Transverse colon (tissue), 4 donors: ENCODE measurements at regions not wholly inside any gene's neighbourhood (a gene's known extent, or its start where the extent isn't known, plus 50 kb on each side); places are given as distances from the start of the nearest gene placed in this dataset.

Experiments
- DNase-seq: peaks from one replicate; pipeline ENCODE4 v3.0.0-alpha.2; 2019
- H3K27ac ChIP-seq, 4 donors: fragments of 200-600 bp; sonication (generic); 2 replicates each; pipeline ENCODE4 v1.5.1; 2016 to 2018; ENCODE audit warnings: inconsistent platforms in 4 of 4
- H3K27me3 ChIP-seq: fragments of 200-600 bp; sonication (generic); 2 replicates; pipeline ENCODE4 v1.5.1; 2017; ENCODE audit warnings: inconsistent platforms
- H3K36me3 ChIP-seq, 4 donors: fragments of 200-600 bp; sonication (generic); 2 replicates each; pipeline ENCODE4 v1.5.1; 2017 to 2019; ENCODE audit warnings: inconsistent platforms in 4 of 4
- H3K4me1 ChIP-seq, 4 donors: fragments of 200-600 bp; sonication (generic); 2 replicates each; pipeline ENCODE4 v1.5.1; 2017 to 2020; ENCODE audit warnings: inconsistent platforms in 4 of 4
- H3K4me3 ChIP-seq, 4 donors: fragments of 200-600 bp; sonication (generic); 1 replicate in 1 of 4; 2 replicates in 3 of 4; pipeline versions ENCODE4 v1.5.1 to v1.6.1; 2017 to 2019; ENCODE audit warnings: inconsistent platforms in 4 of 4
- H3K9me3 ChIP-seq, 2 donors: fragments of 200-600 bp; sonication (generic); 2 replicates each; pipeline ENCODE4 v1.5.1; 2017 to 2019; ENCODE audit warnings: inconsistent platforms in 2 of 2
- EP300 ChIP-seq: sonication (generic); formaldehyde crosslinking; IDR thresholded peaks from one replicate; pipeline ENCODE4 v1.6.1; 2017; ENCODE audit warnings: antibody characterized with exemption, low read depth
- POLR2A ChIP-seq: fragments of 450-650 bp; IDR thresholded peaks from one replicate; pipeline ENCODE4 v1.6.1; 2016; ENCODE audit warnings: antibody characterized with exemption, mild to moderate bottlenecking, moderate library complexity
- POLR2AphosphoS5 ChIP-seq, 3 donors: sonication (generic); formaldehyde crosslinking; IDR thresholded peaks; one replicate each; pipeline ENCODE4 v1.6.1; 2016; ENCODE audit warnings: antibody characterized with exemption in 3 of 3
- WGBS, 2 donors: methylation state at CpG; one replicate each; pipeline ENCODE4 v1.1.5; 2018; ENCODE audit warnings: low coverage in 1 of 2; 5-methylcytosine and 5-hydroxymethylcytosine counted together
- in situ Hi-C, 4 donors: fragments of 200-750 bp; cut with MboI; loops; one replicate each; pipeline versions ENCODE4 v1.15.0 to v1.15.1; 2017; ENCODE audit warnings: low sequenced_read_pairs in 3 of 4, low pct_ligation_motif_present in 1 of 4, low pct_unique_long_range_greater_than_20kb in 1 of 4
- intact Hi-C: fragments of 100-400 bp; cut with DNase I; formaldehyde crosslinking; loops from one replicate; pipeline ENCODE4 v1.15.1; 2023; ENCODE audit warnings: low total_unique reads
- TF ChIP-seq, protein P1 (sequence below), 5 experiments: fragments of 200-600 bp in 3 of 5; fragments of 450-650 bp in 2 of 5; sonication (generic) in 3 of 5; IDR thresholded peaks; 1 replicate in 2 of 5; 2 replicates in 3 of 5; pipeline ENCODE4 v1.5.1; 2016 to 2017; ENCODE audit warnings: antibody characterized with exemption in 5 of 5, inconsistent platforms in 3 of 5, mild to moderate bottlenecking in 2 of 5, moderate library complexity in 1 of 5

DNA sequence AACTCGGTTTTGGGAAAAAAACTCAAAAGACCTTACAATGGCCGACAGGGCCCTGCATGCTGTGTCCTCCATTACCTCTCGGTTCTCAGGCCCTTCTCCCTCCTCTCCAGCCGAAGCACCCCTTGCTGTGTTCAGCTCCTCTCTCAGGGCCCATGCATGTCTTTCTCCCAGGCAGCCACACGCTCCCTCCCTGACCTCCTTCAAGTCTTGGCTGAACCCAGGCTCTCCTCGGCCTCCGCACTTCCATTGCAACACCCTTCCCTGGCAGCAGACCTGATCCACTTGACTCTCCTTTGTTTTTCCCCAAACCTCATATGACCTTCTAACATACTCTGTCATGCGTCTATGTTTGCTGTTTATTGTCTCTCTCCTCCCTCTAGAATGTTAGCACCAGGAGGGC, 114.0 kb downstream of the CYP26B1 start:
- no peak for DNase-seq
- no peaks in the 10 kb centered on the region for H3K27me3 ChIP-seq
- no peak overlapping the region for H3K4me3 ChIP-seq
- WGBS, 2 donors = 75% methylated on average over 5 to 8 of the region's 8 CpGs
- H3K9me3 ChIP-seq = no peaks in the 10 kb centered on the region
- H3K4me1 ChIP-seq = no peaks in the 10 kb centered on the region
- TF ChIP-seq POLR2AphosphoS5 (IDR thresholded peaks at IDR 0.05) = no peak
- TF ChIP-seq EP300 = no peak
- no peak for TF ChIP-seq POLR2A
- in situ Hi-C loops (no loop called here), intact Hi-C loops (loop anchor here (5.0 kb wide), 1 partner anchor 1516 kb away; no protein-coding TSS in a partner anchor)
- H3K36me3 ChIP-seq = no peaks in the 10 kb centered on the region
- no peak overlapping the region for H3K27ac ChIP-seq

DNA sequence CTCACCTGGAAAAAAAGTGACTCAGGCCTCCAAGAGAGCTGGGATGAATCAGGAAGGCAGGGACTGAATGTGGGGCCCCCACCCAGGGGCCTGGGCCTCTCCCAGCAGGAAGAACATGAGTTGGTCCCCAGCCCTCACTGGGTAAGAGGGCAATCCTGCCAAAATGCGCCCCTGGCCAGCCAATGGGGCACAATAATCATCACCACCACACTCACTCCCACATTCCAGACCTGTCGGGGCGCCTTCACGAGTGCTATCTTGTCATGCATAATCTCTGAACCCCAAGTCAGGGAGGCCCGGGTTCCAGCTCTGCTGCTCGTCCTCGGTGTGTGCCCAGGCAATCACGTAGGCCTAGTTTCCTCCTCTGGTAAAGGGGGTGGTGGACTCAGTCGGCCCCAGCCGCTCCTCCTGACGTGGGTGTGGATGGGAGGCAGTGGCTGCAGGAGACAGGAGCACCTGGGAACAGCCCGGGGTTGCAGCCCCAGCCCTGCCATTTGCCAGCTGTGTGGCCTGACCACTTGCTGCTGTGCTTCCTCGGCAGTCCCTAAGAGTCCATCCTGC, 115.1 kb downstream of the CYP26B1 start:
- no peaks in the 10 kb centered on the region for H3K36me3 ChIP-seq
- intact Hi-C loops = loop anchor here (5.0 kb wide), 1 partner anchor 1515 kb away; no protein-coding TSS in a partner anchor
- H3K27ac ChIP-seq = no peak overlapping the region
- no peaks in the 10 kb centered on the region for H3K9me3 ChIP-seq
- in situ Hi-C loops = no loop called here
- H3K4me1 ChIP-seq = no peaks in the 10 kb centered on the region
- no peak for DNase-seq
- no peaks in the 10 kb centered on the region for H3K27me3 ChIP-seq
- no peak overlapping the region for H3K4me3 ChIP-seq
- 86% methylated on average over 13 of the region's 13 CpGs; no CpG with 5 or more reads in 1 of the 2 donors for WGBS, 2 donors
- TF ChIP-seq POLR2AphosphoS5 (IDR thresholded peaks at IDR 0.05) (no peak), POLR2A (no peak), EP300 (no peak)
- TF ChIP-seq, protein P1, sequence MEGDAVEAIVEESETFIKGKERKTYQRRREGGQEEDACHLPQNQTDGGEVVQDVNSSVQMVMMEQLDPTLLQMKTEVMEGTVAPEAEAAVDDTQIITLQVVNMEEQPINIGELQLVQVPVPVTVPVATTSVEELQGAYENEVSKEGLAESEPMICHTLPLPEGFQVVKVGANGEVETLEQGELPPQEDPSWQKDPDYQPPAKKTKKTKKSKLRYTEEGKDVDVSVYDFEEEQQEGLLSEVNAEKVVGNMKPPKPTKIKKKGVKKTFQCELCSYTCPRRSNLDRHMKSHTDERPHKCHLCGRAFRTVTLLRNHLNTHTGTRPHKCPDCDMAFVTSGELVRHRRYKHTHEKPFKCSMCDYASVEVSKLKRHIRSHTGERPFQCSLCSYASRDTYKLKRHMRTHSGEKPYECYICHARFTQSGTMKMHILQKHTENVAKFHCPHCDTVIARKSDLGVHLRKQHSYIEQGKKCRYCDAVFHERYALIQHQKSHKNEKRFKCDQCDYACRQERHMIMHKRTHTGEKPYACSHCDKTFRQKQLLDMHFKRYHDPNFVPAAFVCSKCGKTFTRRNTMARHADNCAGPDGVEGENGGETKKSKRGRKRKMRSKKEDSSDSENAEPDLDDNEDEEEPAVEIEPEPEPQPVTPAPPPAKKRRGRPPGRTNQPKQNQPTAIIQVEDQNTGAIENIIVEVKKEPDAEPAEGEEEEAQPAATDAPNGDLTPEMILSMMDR (IDR thresholded peaks at IDR 0.05) = no peak

DNA sequence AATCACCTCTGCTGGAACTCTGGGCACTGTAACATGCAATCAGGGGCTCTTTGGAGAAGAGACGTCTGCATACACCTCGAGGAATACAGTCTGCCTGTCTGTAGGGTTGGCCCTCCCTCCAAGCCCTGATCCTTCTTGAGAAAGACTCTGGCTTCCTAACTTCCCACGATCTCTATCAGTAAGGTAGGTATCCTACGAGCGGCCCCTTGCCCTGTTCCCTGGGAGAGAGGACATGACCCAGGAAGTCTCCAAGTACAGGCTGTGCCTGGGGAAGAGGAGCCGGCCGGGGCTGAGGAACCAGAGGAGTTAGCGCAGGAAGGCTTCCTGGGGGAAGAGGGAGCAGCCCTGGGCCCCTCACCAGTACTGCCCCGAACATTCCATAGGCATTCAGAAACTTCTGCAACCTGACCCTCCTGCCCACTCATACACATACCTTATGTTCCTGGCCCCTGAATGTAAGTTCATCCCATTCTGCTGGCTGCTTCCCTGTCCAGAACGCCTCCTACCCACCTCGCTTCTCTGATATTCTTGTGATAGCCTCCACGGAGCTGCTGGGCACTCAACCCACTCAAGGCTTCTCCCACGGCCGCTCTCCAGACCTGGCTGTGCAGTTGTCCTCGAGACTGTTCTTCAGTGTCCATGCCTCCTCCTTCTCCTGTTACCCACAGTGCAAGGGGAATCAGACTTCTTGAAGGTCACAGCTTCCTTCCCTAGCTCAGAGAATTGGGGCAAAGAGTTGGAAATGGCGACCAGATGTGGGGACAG, 116.1 kb downstream of the CYP26B1 start:
- Histone ChIP-seq H3K36me3 (no peaks in the 10 kb centered on the region), H3K9me3 (no peaks in the 10 kb centered on the region), H3K4me3 (no peak overlapping the region), H3K27me3 (no peaks in the 10 kb centered on the region), H3K4me1 (no peaks in the 10 kb centered on the region), H3K27ac (no peak overlapping the region)
- no peak for TF ChIP-seq EP300
- no peak for DNase-seq
- intact Hi-C loops = loop anchor here (5.0 kb wide), 1 partner anchor 1514 kb away; no protein-coding TSS in a partner anchor
- in situ Hi-C loops = no loop called here
- WGBS, 2 donors = 75 to 81% methylated on average over 3 to 16 of the region's 16 CpGs

DNA sequence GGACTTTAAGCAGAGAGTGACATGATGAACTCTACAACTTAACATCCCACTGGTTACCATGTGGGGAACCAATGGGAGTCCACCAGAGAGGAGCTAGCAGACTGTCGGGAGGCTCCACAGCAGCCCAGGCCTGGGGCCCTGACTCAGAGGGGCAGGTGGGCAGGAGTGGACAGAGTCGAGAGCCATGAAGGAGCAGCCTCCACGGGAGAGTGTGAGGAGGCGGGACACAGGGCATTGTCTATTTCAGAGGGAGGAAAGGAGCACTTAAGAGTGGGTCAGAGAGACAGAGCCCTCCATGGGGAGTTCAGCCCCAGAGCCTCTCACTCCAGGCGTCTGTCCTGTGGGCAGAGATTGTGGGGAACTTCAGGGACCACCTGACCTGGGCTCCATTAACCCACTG, 118.7 kb downstream of the CYP26B1 start:
- intact Hi-C loops (no loop called here), in situ Hi-C loops (no loop called here)
- Histone ChIP-seq H3K36me3 (no peaks in the 10 kb centered on the region), H3K27ac (no peak overlapping the region), H3K9me3 (no peaks in the 10 kb centered on the region), H3K27me3 (no peaks in the 10 kb centered on the region), H3K4me1 (no peaks in the 10 kb centered on the region), H3K4me3 (no peak overlapping the region)
- DNase-seq = no peak
- WGBS, 2 donors = 50 to 71% methylated on average over 2 to 5 of the region's 5 CpGs
- TF ChIP-seq POLR2AphosphoS5 (IDR thresholded peaks at IDR 0.05) (no peak), EP300 (no peak), POLR2A (no peak)
- TF ChIP-seq, protein P1 (IDR thresholded peaks at IDR 0.05) = no peak

DNA sequence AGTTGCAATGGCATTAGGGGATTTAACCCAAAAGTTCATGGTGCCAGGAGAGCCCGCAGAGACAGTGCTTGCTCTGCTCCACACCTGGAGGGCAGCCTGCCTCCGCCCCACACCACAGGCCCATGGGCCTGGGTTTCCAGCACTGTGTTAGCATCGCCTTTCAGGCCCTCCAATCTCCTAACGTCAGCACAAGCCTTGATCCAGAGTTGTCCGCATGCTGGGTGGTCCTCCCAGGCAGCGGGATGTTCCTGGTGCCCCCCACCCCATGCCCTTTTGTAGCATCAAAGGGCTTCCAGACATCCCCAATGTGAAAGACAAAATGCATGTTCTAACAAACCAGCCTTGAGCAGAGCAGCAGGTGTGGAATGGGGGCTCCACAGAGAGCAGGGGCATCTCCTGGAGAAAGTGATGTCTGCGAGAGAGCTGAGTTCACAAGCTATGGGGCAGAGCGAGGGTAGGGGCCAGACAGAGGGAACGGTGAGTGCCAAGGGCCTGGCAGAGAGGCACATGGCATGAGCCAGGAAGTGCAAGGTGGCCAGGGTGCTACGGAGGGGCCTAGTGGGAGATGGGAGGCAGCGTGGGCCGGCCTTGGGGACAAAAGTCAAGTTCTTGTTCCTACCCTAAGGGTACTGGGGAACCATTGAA, 119.2 kb downstream of the CYP26B1 start:
- H3K4me1 ChIP-seq = no peaks in the 10 kb centered on the region
- no peak overlapping the region for H3K27ac ChIP-seq
- H3K27me3 ChIP-seq = no peaks in the 10 kb centered on the region
- H3K9me3 ChIP-seq = no peaks in the 10 kb centered on the region
- 87% methylated on average over 12 of the region's 12 CpGs; no CpG with 5 or more reads in 1 of the 2 donors for WGBS, 2 donors
- in situ Hi-C loops = no loop called here
- TF ChIP-seq POLR2A = no peak
- no peaks in the 10 kb centered on the region for H3K36me3 ChIP-seq
- DNase-seq = no peak
- intact Hi-C loops = no loop called here
- H3K4me3 ChIP-seq = no peak overlapping the region
